BJ (cell line): ENCODE measurements at regions not wholly inside any gene's neighbourhood (a gene's known extent, or its start where the extent isn't known, plus 50 kb on each side); places are given as distances from the start of the nearest gene placed in this dataset.

Experiments
- CTCF ChIA-PET: fragments of 350-600 bp; formaldehyde crosslinking; extraction: SDS; loops from one replicate; lab custom pipeline; 2021; ENCODE audit warnings: antibody characterized with exemption, inconsistent platforms; lab: Yijun Ruan, JAX
- POLR2A ChIA-PET: fragments of 300-600 bp; sonication (Branson Sonifier 250); formaldehyde crosslinking; extraction: SDS; loops from one replicate; lab custom pipeline; 2021; ENCODE audit warnings: antibody characterized with exemption; lab: Charles Lee
- DNase-seq: peaks from one replicate; pipeline ENCODE4 v3.0.0-alpha.2; 2011; ENCODE audit warnings: low read depth
- H3K27me3 ChIP-seq: 2 replicates; pipeline ENCODE4 v1.6.0; 2011; ENCODE audit warnings: low read length; ENCODE audit not compliant: control insufficient read depth, insufficient read depth
- H3K36me3 ChIP-seq: 2 replicates; pipeline ENCODE4 v1.5.1; 2011; ENCODE audit warnings: low read length; ENCODE audit not compliant: control insufficient read depth, insufficient read depth
- H3K4me3 ChIP-seq: 2 replicates; pipeline ENCODE4 v1.5.1; 2011; ENCODE audit warnings: low read depth, mild to moderate bottlenecking, control low read depth, low read length
- TF ChIP-seq, protein P1 (sequence below): IDR thresholded peaks from 2 replicates; pipeline ENCODE4 v1.5.1; 2011; ENCODE audit warnings: low read depth, mild to moderate bottlenecking, control low read depth, inconsistent platforms, low read length, moderate library complexity; ENCODE audit not compliant: insufficient read depth

DNA sequence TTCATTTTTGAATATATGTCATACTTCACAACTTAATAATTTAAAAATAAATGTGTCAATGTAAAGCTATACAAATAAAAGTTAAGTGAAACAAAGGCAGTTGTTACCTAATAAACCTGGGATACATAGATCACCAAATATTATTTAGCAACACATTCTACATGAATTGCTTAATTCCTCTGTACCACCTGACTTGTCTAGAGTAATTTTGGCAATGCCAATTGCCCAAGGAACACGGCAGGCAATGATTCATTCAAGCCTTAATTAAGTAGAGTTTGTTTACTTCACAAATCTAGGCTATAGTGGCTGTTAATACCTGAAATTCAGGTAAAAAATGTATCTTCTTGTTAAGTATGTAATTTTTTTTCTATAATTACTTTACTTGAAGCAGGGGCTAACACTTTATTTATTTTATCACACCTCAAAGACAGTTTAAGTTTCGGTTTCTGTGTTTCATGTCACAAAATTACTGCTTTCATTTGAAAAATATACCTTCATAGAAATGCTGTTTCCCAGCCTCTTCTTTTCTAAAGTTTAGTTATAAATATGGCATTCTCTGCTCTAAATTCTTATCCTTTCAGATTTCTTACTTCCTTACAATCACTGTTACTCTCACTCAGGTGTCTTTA is 705.7 kb downstream of the SLITRK5 start:
- Histone ChIP-seq H3K4me3 (no peak overlapping the region), H3K36me3 (no peaks in the 10 kb centered on the region), H3K27me3 (no peaks in the 10 kb centered on the region)
- TF ChIP-seq, protein P1, sequence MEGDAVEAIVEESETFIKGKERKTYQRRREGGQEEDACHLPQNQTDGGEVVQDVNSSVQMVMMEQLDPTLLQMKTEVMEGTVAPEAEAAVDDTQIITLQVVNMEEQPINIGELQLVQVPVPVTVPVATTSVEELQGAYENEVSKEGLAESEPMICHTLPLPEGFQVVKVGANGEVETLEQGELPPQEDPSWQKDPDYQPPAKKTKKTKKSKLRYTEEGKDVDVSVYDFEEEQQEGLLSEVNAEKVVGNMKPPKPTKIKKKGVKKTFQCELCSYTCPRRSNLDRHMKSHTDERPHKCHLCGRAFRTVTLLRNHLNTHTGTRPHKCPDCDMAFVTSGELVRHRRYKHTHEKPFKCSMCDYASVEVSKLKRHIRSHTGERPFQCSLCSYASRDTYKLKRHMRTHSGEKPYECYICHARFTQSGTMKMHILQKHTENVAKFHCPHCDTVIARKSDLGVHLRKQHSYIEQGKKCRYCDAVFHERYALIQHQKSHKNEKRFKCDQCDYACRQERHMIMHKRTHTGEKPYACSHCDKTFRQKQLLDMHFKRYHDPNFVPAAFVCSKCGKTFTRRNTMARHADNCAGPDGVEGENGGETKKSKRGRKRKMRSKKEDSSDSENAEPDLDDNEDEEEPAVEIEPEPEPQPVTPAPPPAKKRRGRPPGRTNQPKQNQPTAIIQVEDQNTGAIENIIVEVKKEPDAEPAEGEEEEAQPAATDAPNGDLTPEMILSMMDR, result no peak
- CTCF ChIA-PET, result no interaction called here
- no peak for DNase-seq
- POLR2A ChIA-PET, result interaction anchor here (0.5 kb wide), 1 partner anchor 849 kb away, joined by 4 read pairs; no protein-coding TSS in a partner anchor

DNA sequence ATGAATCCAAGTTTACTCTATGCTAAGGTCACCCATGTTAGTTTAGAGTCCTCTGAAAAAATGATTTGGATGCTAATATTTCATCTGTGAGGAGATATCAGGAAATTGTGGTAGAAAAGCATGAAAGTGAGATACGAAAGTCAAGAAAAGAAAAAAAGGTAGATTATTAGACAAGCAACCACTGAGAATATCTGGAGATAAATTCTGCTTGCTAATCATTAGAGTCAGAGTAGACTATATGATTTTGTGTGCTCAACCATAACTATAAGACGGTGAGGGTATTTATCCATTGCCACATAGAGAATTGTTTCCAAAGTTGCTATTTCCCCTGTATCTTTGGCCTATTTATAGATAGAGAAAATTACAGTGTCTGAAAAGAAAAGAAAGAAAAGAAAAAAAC is 706.7 kb downstream of the SLITRK5 start:
- ChIA-PET CTCF (no interaction called here), POLR2A (no interaction called here)
- H3K27me3 ChIP-seq, result no peaks in the 10 kb centered on the region
- no peak overlapping the region for H3K4me3 ChIP-seq
- no peak for DNase-seq
- TF ChIP-seq, protein P1, result no peak
- no peaks in the 10 kb centered on the region for H3K36me3 ChIP-seq

DNA sequence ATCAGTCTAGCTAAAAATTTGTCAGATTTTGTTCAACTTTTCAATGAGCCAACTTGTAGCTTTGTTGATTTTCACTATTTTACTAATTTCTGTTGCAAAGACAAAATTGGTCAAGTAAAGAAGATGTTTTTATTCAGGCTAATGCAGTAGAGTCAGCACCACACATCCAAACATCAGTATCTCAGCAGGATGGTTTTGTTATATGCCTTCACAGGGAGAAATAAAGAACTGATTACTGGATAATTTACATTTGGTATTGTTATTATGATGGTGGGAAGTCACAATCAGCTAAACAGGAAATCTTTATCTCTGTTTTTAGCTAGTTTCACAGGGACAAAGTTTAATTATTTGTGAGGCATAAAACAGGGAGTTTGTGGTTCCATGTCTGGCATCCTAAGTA is 713.4 kb downstream of the SLITRK5 start:
- POLR2A ChIA-PET, result no interaction called here
- CTCF ChIA-PET, result no interaction called here
- TF ChIP-seq, protein P1, result no peak
- no peak for DNase-seq
- Histone ChIP-seq H3K36me3 (no peaks in the 10 kb centered on the region), H3K27me3 (no peaks in the 10 kb centered on the region), H3K4me3 (no peak overlapping the region)

DNA sequence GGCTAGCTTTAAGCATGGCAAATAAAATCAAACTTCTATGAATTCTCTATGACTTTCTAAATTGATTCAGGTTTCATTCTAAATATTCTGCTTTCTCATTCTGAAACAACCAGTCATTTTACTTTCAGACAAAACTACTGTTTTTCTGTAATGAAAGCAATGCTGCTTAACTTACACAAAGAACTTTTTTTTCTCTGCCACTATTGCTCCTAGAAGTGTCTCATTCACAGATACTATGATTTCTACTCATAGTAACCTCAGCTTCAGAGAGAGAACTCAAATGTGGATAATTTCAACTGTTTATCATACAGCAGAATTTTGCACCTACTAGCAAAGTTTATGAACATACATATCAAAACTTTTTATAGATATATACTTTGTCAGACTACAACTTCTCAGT is 724.6 kb downstream of the SLITRK5 start:
- H3K36me3 ChIP-seq, result no peaks in the 10 kb centered on the region
- ChIA-PET POLR2A (no interaction called here), CTCF (no interaction called here)
- no peak overlapping the region for H3K4me3 ChIP-seq
- no peak for DNase-seq
- H3K27me3 ChIP-seq, result no peaks in the 10 kb centered on the region
- TF ChIP-seq, protein P1, result no peak

DNA sequence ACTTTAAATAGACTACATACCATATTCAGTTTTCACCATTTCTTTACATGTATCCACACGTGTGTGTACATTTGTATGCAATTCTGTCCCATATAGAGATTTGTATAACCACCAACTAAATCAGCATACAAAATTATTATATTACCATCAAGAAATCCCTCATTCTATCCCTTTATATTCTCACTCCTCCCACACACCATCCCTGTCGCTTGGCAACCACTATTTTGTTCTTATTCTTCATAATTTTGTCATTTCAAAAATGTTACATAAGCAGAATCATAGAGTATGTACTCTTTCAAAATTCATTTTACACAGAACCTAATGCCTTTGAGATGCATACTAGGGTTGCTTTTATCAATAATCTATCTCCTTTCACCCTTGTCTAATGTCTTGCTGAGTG is 740.5 kb downstream of the SLITRK5 start:
- no peak for DNase-seq
- TF ChIP-seq, protein P1, result no peak
- no peaks in the 10 kb centered on the region for H3K36me3 ChIP-seq
- no peak overlapping the region for H3K4me3 ChIP-seq
- CTCF ChIA-PET, result no interaction called here
- POLR2A ChIA-PET, result no interaction called here
- no peaks in the 10 kb centered on the region for H3K27me3 ChIP-seq
